ENCODE measurements at regions not wholly inside any gene's neighbourhood (a gene's known extent, or its start where the extent isn't known, plus 50 kb on each side); places are given as distances from the start of the nearest gene placed in this dataset.

GRCh38 chr5:143560378-143560777 is 156.9 kb upstream of the NR3C1 start:
- TF ChIP-seq CTCF (IDR thresholded peaks at IDR 0.05), result no peak
- TF ChIP-seq POLR2A (IDR thresholded peaks at IDR 0.05), result no peak

All from heart left ventricle (tissue), 13 donors.